A549 (cell line): ENCODE measurements at regions not wholly inside any gene's neighbourhood (a gene's known extent, or its start where the extent isn't known, plus 50 kb on each side); places are given as distances from the start of the nearest gene placed in this dataset.
"Not testable (repeated sequence)": the region's sequence is repeated elsewhere in the genome, so short reads cannot be mapped to it uniquely, and the experiment has no call there.

ENCODE experiments used
- ATAC-seq, 2 experiments: fragments of 200-7000 bp in 1 of 2; fragments of >200 bp in 1 of 2; cut with Nextera tagmentation in 1 of 2; cut with Tn5 transposase in 1 of 2; 3 replicates each; pipeline versions ENCODE4 v1.8.0 to v1.9.1; 2018 to 2020; ENCODE audit warnings: mild to moderate bottlenecking in 1 of 2, moderate library complexity in 1 of 2
- CTCF ChIA-PET: fragments of 300-600 bp; sonication (Branson Sonifier 250); formaldehyde crosslinking; extraction: SDS; loops from one replicate; lab custom pipeline; 2021; ENCODE audit warnings: antibody characterized with exemption, inconsistent platforms; lab: Yijun Ruan, JAX
- POLR2A ChIA-PET: fragments of 350-600 bp; formaldehyde crosslinking; extraction: SDS; loops from one replicate; lab custom pipeline; 2021; ENCODE audit warnings: antibody characterized with exemption, inconsistent platforms; lab: Yijun Ruan, JAX
- DNase-seq, 2 experiments: peaks; one replicate each; pipeline versions ENCODE4 v3.0.0 to v3.0.0-alpha.2; 2011 to 2016; ENCODE audit warnings: low read depth in 1 of 2, low spot score in 1 of 2
- FAIRE-seq: peaks from 2 replicates; lab custom pipeline; 2011; peaks lifted over from hg19 to GRCh38; lab: Jason Lieb, UNC
- H3K27ac ChIP-seq, 2 experiments: fragments of >200 bp; sonication (Bioruptor Twin); formaldehyde crosslinking; 3 replicates each; pipeline ENCODE4 v1.5.1; 2016 to 2017
- H3K4me1 ChIP-seq: fragments of >200 bp; sonication (Bioruptor Twin); formaldehyde crosslinking; 3 replicates; pipeline ENCODE4 v1.6.1; 2016
- H3K4me2 ChIP-seq: fragments of >200 bp; sonication (Bioruptor Twin); formaldehyde crosslinking; 3 replicates; pipeline ENCODE4 v1.6.1; 2016
- H3K4me3 ChIP-seq: fragments of >200 bp; sonication (Bioruptor Twin); formaldehyde crosslinking; 3 replicates; pipeline ENCODE4 v1.5.1; 2016
- H3K9me3 ChIP-seq: fragments of >200 bp; sonication (Bioruptor Twin); formaldehyde crosslinking; 3 replicates; pipeline ENCODE4 v1.6.1; 2016
- CBX2 ChIP-seq: fragments of 200-600 bp; sonication (generic); IDR thresholded peaks from 2 replicates; pipeline ENCODE4 v1.6.1; 2016; ENCODE audit warnings: low read depth, mild to moderate bottlenecking, borderline replicate concordance
- E2F6 ChIP-seq: IDR thresholded peaks from 2 replicates; pipeline ENCODE4 v1.6.1; 2012; ENCODE audit warnings: low read depth, borderline replicate concordance
- EHF ChIP-seq: fragments of 250-450 bp; sonication (Bioruptor Pico); IDR thresholded peaks from 2 replicates; pipeline ENCODE4 v1.5.0; 2020; ENCODE audit warnings: mild to moderate bottlenecking
- EP300 ChIP-seq, 2 experiments: fragments of >200 bp; sonication (Bioruptor Twin); formaldehyde crosslinking; IDR thresholded peaks; 2 replicates in 1 of 2; 3 replicates in 1 of 2; pipeline ENCODE4 v1.6.1; 2016 to 2017
- FOSB ChIP-seq: fragments of 250-450 bp; sonication (Bioruptor Pico); IDR thresholded peaks from 2 replicates; pipeline ENCODE4 v1.5.0; 2020; ENCODE audit warnings: mild to moderate bottlenecking, moderate library complexity
- JUNB ChIP-seq: fragments of >200 bp; sonication (Bioruptor Twin); formaldehyde crosslinking; IDR thresholded peaks from 2 replicates; pipeline ENCODE4 v1.6.1; 2016
- KDM5A ChIP-seq: fragments of 200-600 bp; sonication (generic); IDR thresholded peaks from 2 replicates; pipeline ENCODE4 v1.6.1; 2016; ENCODE audit warnings: antibody characterized with exemption, mild to moderate bottlenecking
- MAZ ChIP-seq: fragments of 150-350 bp; IDR thresholded peaks from 2 replicates; pipeline ENCODE4 v1.6.1; 2014; ENCODE audit warnings: antibody characterized with exemption, low read depth, low read length, borderline replicate concordance
- MYC ChIP-seq: IDR thresholded peaks from 2 replicates; pipeline ENCODE4 v1.6.1; 2012; ENCODE audit warnings: mild to moderate bottlenecking, inconsistent platforms, low read length, improper control_type of control experiment, borderline replicate concordance
- NFE2L2 ChIP-seq: fragments of 150-350 bp; conservative IDR thresholded peaks from 2 replicates; pipeline ENCODE4 v1.6.1; 2014; ENCODE audit warnings: low read length
- POLR2A ChIP-seq: IDR thresholded peaks from 2 replicates; pipeline ENCODE4 v1.6.1; 2012; ENCODE audit warnings: mild to moderate bottlenecking, low read length
- RAD21 ChIP-seq, 2 experiments: fragments of >200 bp in 1 of 2; sonication (Bioruptor Twin) in 1 of 2; formaldehyde crosslinking in 1 of 2; IDR thresholded peaks in 1 of 2; conservative IDR thresholded peaks in 1 of 2; 2 replicates in 1 of 2; 3 replicates in 1 of 2; pipeline ENCODE4 v1.6.1; 2012 to 2018; ENCODE audit warnings: inconsistent platforms in 1 of 2
- RCOR1 ChIP-seq: fragments of 150-350 bp; IDR thresholded peaks from 2 replicates; pipeline ENCODE4 v1.6.1; 2014; ENCODE audit warnings: antibody characterized with exemption, low read length, low read depth
- RFX5 ChIP-seq: fragments of 450-650 bp; IDR thresholded peaks from 2 replicates; pipeline ENCODE4 v1.7.1; 2014; ENCODE audit warnings: antibody characterized with exemption, mild to moderate bottlenecking, moderate library complexity
- RNF2 ChIP-seq: fragments of 200-600 bp; sonication (generic); IDR thresholded peaks from 2 replicates; pipeline ENCODE4 v1.6.1; 2016; ENCODE audit warnings: low read depth, mild to moderate bottlenecking, antibody characterized with exemption, moderate library complexity, borderline replicate concordance
- SMC3 ChIP-seq: fragments of >200 bp; sonication (Bioruptor Twin); formaldehyde crosslinking; IDR thresholded peaks from 3 replicates; pipeline ENCODE4 v1.6.1; 2018; ENCODE audit warnings: inconsistent platforms
- TP53 ChIP-seq: fragments of 250-450 bp; sonication (Bioruptor Pico); IDR thresholded peaks from 2 replicates; pipeline ENCODE4 v1.5.0; 2021; ENCODE audit warnings: mild to moderate bottlenecking, moderate library complexity
- ZC3H11A ChIP-seq: fragments of 450-650 bp; IDR thresholded peaks from 2 replicates; pipeline ENCODE4 v1.6.1; 2014; ENCODE audit warnings: antibody characterized with exemption, mild to moderate bottlenecking
- WGBS: methylation state at CpG from one replicate; pipeline ENCODE4 v1.1.6; 2017; ENCODE audit errors: missing lambda C conversion rate; 5-methylcytosine and 5-hydroxymethylcytosine counted together
- TF ChIP-seq, protein P1 (sequence below): IDR thresholded peaks from 2 replicates; pipeline ENCODE4 v1.6.1; 2012
- TF ChIP-seq, protein P2 (sequence below): fragments of >200 bp; sonication (Bioruptor Twin); formaldehyde crosslinking; IDR thresholded peaks from 3 replicates; pipeline ENCODE4 v1.5.1; 2016

DNA sequence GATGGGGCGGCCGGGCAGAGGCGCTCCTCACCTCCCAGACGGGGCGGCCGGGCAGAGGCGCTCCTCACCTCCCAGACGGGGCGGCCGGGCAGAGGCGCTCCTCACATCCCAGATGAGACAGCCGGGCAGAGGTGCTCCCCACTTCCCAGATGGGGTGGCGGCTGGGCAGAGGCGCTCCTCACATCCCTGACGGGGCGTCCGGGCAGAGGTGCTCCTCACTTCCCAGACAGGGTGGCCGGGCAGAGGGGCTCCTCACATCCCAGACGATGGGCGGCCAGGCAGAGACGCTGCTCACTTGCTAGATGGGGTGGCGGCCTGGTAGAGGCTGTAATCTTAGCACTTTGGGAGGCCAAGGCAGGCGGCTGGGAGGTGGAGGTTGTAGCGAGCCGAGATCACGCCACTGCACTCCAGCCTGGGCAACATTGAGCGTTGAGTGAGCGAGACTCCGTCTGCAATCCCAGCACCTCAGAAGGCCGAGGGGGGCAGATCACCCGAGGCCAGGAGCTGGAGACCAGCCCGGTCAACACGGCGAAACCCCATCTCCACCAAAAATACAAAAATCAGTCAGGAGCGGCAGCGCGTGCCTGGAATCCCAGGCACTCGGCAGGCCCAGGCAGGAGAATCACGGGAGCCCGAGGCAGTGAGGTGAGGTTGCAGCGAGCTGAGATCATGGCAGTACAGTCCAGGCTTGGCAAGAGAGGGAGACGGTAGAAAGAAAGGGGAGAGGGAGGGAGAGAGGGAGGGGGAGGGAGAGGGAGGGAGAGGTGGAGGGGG is 141.4 kb downstream of the SMC2 start:
- not testable (repeated sequence) for FAIRE-seq

DNA sequence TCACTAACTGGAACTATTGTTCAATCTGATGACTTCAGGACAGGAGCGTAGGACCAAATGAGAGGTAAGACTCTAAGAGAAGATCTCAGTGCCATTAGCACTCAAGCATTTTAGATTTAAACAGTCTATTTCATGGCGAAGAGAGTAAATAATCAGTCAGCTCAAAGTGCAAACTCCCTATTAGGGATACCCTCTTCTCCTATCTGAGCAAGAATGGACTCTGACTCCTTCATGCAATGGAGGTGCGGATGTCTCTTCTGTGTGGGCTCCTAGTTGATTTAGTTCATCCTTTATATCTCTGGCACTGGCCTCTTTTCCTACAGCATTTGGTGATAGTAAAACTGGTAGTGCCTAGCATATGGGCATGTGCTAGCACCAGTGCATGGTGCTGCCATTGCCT is 144.6 kb downstream of the SMC2 start:
- no peak for FAIRE-seq
- H3K9me3 ChIP-seq: no peaks in the 10 kb centered on the region
- TF ChIP-seq FOSB (no peak), NFE2L2 (no peak), TP53 (CRISPR knock-in tag) (no peak), KDM5A (no peak), E2F6 (no peak), ZC3H11A (no peak), EP300 (IDR thresholded peaks at IDR 0.05) (no peak), RAD21 (conservative IDR thresholded peaks at IDR 0.05 in 1 of 2, IDR thresholded peaks at IDR 0.05 in 1 of 2) (no peak), JUNB (no peak)
- TF ChIP-seq, protein P1, sequence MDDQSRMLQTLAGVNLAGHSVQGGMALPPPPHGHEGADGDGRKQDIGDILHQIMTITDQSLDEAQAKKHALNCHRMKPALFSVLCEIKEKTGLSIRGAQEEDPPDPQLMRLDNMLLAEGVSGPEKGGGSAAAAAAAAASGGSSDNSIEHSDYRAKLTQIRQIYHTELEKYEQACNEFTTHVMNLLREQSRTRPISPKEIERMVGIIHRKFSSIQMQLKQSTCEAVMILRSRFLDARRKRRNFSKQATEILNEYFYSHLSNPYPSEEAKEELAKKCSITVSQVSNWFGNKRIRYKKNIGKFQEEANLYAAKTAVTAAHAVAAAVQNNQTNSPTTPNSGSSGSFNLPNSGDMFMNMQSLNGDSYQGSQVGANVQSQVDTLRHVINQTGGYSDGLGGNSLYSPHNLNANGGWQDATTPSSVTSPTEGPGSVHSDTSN: no peak
- TF ChIP-seq, all 56 proteins: peak for 0
- no peak overlapping the region for H3K4me2 ChIP-seq
- ATAC-seq (no peak), DNase-seq (no peak)
- H3K4me1 ChIP-seq: no peaks in the 10 kb centered on the region
- H3K27ac ChIP-seq: no peak overlapping the region
- ChIA-PET POLR2A (no interaction called here), CTCF (no interaction called here)
- no peak overlapping the region for H3K4me3 ChIP-seq
- 24% methylated on average over 3 of the region's 3 CpGs for WGBS

More for the DNA sequence above, 141.4 kb downstream of the SMC2 start:
- ATAC-seq, H3K27ac ChIP-seq, DNase-seq, H3K4me2 ChIP-seq, H3K9me3 ChIP-seq, CTCF ChIA-PET, POLR2A ChIA-PET, H3K4me3 ChIP-seq, H3K4me1 ChIP-seq: not testable (repeated sequence)
- 77% methylated on average over 15 of the region's 42 CpGs for WGBS

- H3K4me2 ChIP-seq: no peak overlapping the region
- TF ChIP-seq CBX2 (no peak), EHF (CRISPR knock-in tag) (no peak)
Observed at GRCh38 chr9:104240890-104241289, 146.8 kb downstream of the SMC2 start.

GRCh38 chr9:104245925-104246324 is 151.8 kb downstream of the SMC2 start:
- Histone ChIP-seq H3K4me2 (no peak overlapping the region), H3K9me3 (no peaks in the 10 kb centered on the region), H3K4me3 (no peak overlapping the region), H3K27ac (no peak overlapping the region), H3K4me1 (no peaks in the 10 kb centered on the region)
- WGBS: 60% methylated on average over 1 of the region's 1 CpG
- POLR2A ChIA-PET: no interaction called here
- no peak for DNase-seq
- no peak for ATAC-seq
- TF ChIP-seq RCOR1 (no peak), SMC3 (no peak), RFX5 (no peak), RNF2 (no peak), KDM5A (no peak), ZC3H11A (no peak), MAZ (no peak), MYC (no peak), NFE2L2 (no peak), POLR2A (no peak)
- TF ChIP-seq, protein P2, sequence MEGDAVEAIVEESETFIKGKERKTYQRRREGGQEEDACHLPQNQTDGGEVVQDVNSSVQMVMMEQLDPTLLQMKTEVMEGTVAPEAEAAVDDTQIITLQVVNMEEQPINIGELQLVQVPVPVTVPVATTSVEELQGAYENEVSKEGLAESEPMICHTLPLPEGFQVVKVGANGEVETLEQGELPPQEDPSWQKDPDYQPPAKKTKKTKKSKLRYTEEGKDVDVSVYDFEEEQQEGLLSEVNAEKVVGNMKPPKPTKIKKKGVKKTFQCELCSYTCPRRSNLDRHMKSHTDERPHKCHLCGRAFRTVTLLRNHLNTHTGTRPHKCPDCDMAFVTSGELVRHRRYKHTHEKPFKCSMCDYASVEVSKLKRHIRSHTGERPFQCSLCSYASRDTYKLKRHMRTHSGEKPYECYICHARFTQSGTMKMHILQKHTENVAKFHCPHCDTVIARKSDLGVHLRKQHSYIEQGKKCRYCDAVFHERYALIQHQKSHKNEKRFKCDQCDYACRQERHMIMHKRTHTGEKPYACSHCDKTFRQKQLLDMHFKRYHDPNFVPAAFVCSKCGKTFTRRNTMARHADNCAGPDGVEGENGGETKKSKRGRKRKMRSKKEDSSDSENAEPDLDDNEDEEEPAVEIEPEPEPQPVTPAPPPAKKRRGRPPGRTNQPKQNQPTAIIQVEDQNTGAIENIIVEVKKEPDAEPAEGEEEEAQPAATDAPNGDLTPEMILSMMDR: no peak
- TF ChIP-seq, protein P1: no peak
- FAIRE-seq: no peak
- CTCF ChIA-PET: no interaction called here

More at GRCh38 chr9:104240890-104241289, 146.8 kb downstream of the SMC2 start:
- Histone ChIP-seq H3K4me1 (no peaks in the 10 kb centered on the region), H3K4me3 (no peak overlapping the region), H3K9me3 (no peaks in the 10 kb centered on the region), H3K27ac (no peak overlapping the region)
- CTCF ChIA-PET: no interaction called here
- ATAC-seq: no peak
- FAIRE-seq: no peak
- 13% methylated on average over 2 of the region's 2 CpGs for WGBS
- no peak for DNase-seq
- POLR2A ChIA-PET: no interaction called here
